WTC11 (cell line): ENCODE measurements at regions not wholly inside any gene's neighbourhood (a gene's known extent, or its start where the extent isn't known, plus 50 kb on each side); places are given as distances from the start of the nearest gene placed in this dataset.

Experiments
- SOX15 ChIP-seq: fragments of 250-450 bp; sonication (Bioruptor Pico); IDR thresholded peaks from 2 replicates; pipeline ENCODE4 v1.9.0; 2021; ENCODE audit warnings: mild to moderate bottlenecking
- TF ChIP-seq, protein P1 (sequence below): sonication (generic); formaldehyde crosslinking; IDR thresholded peaks from 2 replicates; pipeline ENCODE4 v1.8.1; 2023; ENCODE audit warnings: mild to moderate bottlenecking, missing genetic modification reagents, borderline replicate concordance

DNA sequence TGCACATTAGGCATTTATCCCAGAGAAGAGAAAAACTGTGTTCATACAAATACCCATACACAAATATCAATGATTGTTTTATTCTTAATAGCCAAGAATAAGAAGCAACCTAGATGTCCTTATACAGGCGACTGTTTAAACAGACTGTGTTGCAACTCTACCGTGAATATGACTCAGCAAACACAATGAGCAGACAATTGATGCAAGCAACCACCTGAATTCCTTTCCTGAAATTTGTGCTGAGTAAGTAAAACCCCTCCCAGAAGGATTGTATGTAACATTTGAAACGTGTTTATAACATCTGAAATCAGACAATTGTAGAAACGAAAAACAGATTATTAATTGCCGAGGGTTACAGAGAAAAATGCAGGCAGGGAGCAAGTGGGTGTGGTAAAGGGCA, 621.9 kb upstream of the SOX11 start:
- no peak for TF ChIP-seq SOX15 (CRISPR knock-in tag)
- TF ChIP-seq, protein P1, sequence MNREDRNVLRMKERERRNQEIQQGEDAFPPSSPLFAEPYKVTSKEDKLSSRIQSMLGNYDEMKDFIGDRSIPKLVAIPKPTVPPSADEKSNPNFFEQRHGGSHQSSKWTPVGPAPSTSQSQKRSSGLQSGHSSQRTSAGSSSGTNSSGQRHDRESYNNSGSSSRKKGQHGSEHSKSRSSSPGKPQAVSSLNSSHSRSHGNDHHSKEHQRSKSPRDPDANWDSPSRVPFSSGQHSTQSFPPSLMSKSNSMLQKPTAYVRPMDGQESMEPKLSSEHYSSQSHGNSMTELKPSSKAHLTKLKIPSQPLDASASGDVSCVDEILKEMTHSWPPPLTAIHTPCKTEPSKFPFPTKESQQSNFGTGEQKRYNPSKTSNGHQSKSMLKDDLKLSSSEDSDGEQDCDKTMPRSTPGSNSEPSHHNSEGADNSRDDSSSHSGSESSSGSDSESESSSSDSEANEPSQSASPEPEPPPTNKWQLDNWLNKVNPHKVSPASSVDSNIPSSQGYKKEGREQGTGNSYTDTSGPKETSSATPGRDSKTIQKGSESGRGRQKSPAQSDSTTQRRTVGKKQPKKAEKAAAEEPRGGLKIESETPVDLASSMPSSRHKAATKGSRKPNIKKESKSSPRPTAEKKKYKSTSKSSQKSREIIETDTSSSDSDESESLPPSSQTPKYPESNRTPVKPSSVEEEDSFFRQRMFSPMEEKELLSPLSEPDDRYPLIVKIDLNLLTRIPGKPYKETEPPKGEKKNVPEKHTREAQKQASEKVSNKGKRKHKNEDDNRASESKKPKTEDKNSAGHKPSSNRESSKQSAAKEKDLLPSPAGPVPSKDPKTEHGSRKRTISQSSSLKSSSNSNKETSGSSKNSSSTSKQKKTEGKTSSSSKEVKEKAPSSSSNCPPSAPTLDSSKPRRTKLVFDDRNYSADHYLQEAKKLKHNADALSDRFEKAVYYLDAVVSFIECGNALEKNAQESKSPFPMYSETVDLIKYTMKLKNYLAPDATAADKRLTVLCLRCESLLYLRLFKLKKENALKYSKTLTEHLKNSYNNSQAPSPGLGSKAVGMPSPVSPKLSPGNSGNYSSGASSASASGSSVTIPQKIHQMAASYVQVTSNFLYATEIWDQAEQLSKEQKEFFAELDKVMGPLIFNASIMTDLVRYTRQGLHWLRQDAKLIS (CRISPR knock-in tag) = no peak
